ENCODE measurements at regions not wholly inside any gene's neighbourhood (a gene's known extent, or its start where the extent isn't known, plus 50 kb on each side); places are given as distances from the start of the nearest gene placed in this dataset.
"Not testable (repeated sequence)": the region's sequence is repeated elsewhere in the genome, so short reads cannot be mapped to it uniquely, and the experiment has no call there.

DNA sequence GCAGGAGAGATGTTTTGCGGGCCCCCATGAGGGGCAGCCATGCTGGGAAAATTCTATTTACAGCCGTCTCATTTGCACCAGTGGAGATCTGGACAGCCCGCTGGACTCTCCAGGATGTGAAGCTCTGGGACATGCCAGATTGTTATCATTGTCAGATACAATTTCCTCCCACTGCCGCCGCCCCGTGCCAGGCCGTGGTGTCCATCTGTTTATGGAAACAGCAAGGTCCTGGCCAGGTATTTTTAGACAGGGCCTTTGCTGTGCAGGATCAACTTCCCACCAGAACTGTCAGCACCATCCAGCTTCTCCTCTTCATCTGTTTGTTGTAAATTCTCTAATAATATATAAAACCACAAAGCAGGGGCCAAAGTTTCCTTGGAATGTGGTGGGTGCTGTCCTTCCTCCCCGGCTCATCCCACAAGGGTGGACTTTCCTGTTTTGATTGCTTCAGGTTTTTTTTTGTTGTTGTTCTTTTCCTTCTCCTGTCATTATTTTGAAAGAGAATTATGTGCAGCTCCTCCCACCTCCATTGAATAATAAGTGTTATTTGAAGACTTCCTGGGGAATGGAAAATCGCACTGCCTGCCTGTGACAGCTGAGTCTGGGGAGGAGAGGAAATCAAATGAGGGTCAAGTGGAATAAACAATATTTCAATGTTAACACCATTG is 398.1 kb downstream of the TNS1 start:
- no peak for DNase-seq (ENCODE audit: extremely low read depth, low read depth, low spot score)

DNA sequence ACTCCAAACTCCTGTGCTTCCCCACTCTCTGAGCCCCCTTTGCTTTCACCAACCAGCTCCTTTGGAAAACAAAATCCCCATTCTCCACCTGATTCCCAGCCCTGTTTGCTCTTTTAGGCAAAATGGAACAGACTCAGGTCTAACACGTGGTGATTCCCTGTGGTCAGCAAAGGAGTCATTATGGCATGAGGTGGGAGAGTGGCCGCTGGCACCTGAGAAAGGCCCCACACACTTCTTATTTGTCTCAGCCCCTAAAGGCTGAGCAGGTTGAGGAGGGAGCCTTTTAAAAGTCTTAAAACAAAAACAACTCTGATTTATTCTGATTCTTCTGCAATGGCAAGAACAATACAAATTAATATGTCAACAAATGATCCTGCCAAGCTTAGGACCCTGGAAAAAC is 401.2 kb downstream of the TNS1 start:
- DNase-seq (ENCODE audit: extremely low read depth, low read depth, low spot score) = no peak

DNA sequence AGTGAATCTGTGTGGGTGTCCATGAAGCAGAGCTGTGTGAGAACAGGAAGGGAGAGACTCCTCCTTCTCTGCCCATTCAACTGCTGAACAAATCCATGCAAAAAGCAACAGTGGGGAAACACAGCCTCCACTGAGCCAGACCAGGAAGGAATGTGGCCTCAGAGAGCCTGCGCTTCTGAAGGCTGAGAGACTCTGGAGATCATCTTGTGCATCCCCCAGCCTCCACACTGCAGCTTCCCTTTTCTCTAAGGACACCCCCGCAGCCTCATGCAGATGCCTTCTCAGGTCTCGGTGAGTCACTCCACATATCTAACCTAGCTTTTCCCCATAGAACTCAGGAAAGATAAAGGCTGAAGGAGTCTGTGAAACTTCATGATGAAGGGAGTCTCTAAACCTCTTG is 402.9 kb downstream of the TNS1 start:
- no peak for DNase-seq (ENCODE audit: extremely low read depth, low read depth, low spot score)

DNA sequence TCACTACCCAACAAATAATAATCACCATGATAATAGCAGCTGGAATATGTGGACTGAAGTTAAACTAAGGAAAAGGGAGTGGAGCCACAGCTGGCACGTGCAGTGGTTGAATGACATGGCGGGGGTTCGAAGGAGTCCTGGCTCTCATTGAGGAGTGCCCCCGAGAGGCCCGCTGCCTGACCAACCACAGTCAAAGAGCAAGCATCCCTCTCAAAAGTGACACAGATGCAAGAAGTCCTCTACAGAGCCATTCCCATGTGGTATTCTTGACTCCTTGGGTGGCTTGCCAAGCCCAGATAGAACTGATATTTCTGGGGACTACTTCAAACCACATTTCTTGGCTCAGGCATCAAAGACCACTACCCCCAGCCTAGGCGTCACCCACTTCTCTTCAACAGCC is 405.1 kb downstream of the TNS1 start:
- no peak for DNase-seq (ENCODE audit: extremely low read depth, low read depth, low spot score)

- no peak for DNase-seq (ENCODE audit: extremely low read depth, low read depth, low spot score)
These were observed 405.6 kb downstream of the TNS1 start for GRCh38 chr2:217597145-217597544.

DNA sequence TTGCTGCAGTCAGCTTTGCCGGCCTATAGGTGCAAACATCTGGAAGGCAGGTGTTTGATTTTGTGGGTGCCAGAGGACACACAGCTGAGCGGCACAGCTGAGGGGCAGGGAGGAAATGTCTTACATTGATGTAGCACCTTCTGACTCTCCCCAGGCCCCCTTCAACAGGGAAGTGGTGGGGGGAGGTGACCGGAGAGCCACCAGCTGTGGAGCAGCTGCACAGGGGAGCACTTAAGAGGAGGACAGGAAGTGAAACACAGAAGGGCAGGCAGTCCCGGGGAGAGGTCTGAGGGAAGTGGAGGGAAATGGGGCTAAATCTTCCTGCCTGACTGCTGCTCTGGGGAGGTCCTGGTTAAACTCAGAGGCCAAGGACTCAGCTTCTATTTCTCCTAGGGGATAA is 409.1 kb downstream of the TNS1 start:
- DNase-seq (ENCODE audit: extremely low read depth, low read depth, low spot score) = no peak

- no peak for DNase-seq (ENCODE audit: extremely low read depth, low read depth, low spot score)
These were observed 414.5 kb downstream of the TNS1 start for GRCh38 chr2:217588266-217588665.

- no peak for DNase-seq (ENCODE audit: extremely low read depth, low read depth, low spot score)
These were observed 417.4 kb downstream of the TNS1 start for GRCh38 chr2:217585362-217585761.

DNA sequence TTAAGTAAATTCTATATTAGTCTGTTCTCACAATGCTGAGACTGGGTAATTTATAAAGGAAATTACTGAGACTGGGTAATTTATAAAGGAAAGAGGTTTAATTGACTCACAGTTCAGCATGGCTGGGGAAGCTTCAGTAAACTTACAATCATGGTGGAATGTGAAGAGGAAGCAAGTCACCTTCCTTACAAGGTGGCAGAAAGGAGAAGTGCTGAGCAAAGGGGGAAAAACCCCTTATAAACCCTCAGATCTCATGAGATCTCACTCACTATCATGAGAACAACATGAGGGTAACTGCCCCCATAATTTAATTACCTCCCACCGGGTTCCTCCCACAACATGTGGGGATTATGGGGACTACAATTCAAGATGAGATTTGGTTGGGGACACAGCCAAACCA is 422.4 kb downstream of the TNS1 start:
- DNase-seq (ENCODE audit: extremely low read depth, low read depth, low spot score) = not testable (repeated sequence)

GRCh38 chr2:217573571-217573970 is 429.2 kb downstream of the TNS1 start:
- no peak for DNase-seq (ENCODE audit: extremely low read depth, low read depth, low spot score)

- no peak for DNase-seq (ENCODE audit: extremely low read depth, low read depth, low spot score)
These were observed 432.4 kb downstream of the TNS1 start for GRCh38 chr2:217570394-217570793.

DNA sequence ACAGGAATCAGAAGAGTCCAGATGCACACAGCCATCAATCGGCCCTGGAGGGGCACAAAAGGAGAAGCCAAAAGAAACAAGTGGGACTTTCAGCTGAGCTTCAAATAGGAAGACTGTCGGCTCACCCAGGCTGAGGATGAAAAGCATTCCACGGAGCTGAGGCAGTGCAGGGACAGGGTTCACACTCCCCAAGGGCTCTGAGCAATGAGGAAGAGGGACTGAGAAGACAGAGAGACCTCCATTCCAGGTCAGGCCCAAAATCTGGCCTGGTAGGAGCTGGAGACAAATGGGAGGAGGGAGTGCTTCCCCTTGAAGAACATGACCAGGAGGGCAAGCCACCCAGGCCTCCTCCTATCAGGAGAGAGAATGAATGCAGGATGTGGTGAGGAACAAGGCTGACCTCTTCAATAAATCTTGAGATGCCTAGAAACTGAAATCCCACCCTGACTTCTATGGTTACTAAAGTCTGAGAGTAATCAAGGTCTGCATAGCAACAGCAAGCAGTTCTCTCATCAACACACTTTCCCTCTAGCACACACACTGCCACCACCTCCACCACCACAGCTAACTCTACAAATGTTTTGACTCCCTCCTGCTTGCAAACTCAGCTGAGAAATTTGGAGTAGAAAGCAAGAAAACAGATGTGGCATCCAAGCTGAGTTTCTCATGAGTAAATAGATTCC is 434.4 kb downstream of the TNS1 start:
- DNase-seq (ENCODE audit: extremely low read depth, low read depth, low spot score) = no peak

- no peak for DNase-seq (ENCODE audit: extremely low read depth, low read depth, low spot score)
These were observed 439.2 kb downstream of the TNS1 start for GRCh38 chr2:217563565-217563964.

DNA sequence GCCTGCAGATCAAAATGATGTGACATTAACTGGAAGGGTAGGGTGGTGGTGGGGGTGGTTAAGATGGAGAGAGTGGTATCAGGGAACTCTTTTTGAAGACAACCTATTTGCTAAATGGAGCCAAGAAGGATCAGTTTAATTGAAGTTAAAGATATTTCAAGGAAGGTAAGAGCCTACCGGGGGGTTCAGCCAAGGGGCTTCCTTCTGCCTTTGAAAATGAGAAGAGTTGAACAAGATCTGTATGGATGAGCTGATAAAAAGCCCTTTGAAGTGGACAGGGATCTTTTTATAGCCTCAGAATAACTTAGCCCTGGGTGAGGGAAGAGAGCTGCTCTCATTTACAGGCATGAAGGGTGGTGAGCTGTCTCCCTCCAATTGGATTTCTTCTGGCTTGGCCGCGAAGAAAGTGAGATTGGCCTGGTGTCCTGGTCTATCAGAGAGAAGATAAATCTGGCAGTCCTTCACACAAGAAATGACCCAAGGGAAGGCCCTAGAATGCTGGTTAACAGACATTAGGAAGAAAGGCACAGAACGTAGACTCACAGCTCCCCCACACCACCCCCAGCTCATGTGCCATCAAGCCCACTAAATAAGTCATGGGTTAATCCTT is 439.8 kb downstream of the TNS1 start:
- no peak for DNase-seq (ENCODE audit: extremely low read depth, low read depth, low spot score)

DNA sequence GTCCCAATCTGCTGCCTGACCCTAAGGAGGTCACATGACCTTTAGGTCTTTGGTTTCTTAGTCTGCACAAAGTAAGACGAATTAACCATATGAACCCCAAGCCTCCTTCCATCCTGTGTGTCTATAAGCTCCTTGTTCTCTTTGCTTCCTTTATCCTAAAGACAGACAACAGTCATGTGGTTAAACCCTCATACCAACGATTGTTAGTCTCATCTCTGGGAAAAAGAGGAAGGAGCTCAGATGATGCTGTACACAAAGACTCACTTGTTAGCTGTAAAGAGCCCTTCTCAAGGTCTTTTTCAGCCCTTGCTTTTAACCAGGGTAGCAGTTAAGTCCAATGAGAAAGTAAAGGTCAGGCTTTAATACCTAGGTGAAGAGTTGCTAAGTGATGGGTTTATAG is 443.7 kb downstream of the TNS1 start:
- DNase-seq (ENCODE audit: extremely low read depth, low read depth, low spot score) = no peak

- no peak for DNase-seq (ENCODE audit: extremely low read depth, low read depth, low spot score)
These were observed 447.5 kb downstream of the TNS1 start for GRCh38 chr2:217555081-217555876.

DNA sequence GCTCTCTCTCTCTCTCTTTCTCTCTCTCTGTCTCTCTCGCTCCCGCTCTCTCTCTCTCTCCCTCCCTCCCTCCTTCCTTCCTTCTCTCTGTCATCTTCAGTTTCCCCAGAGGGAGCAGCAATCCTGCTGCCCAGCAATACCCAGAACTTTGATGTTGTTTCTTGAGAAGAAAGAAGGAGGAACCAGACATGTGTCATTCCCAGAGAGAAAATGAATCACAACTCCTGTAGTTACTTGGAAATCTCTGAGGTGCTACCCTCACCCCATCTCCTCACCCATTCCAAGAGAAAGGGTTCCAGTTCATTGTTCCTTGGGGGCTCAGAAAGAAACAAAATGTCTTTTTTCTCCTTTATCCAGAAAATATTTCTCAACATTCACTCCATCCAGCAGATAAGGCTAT is 449.1 kb downstream of the TNS1 start:
- no peak for DNase-seq (ENCODE audit: extremely low read depth, low read depth, low spot score)

- no peak for DNase-seq (ENCODE audit: extremely low read depth, low read depth, low spot score)
These were observed 449.6 kb downstream of the TNS1 start for GRCh38 chr2:217553202-217553601.

DNA sequence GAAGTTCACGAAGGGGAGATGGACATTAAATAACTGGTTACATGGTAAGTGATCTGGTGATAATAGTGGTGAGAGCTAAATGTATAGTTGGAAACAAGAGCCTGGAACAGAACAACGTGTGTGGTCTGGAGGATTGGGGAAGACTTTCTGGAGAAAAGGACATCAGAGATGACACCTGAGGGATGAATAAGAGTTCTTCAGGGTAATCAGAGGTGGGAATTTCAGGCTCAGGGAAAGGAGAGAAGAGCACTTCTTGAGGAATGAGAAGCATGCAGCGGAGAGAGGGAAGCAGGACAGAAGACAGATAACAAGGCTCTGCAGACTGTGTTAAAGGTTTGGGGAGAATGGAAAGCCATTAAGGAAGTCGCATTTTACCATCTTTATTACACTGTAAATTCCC is 450.7 kb downstream of the TNS1 start:
- no peak for DNase-seq (ENCODE audit: extremely low read depth, low read depth, low spot score)

GRCh38 chr2:217551252-217551899 is 451.4 kb downstream of the TNS1 start:
- no peak for DNase-seq (ENCODE audit: extremely low read depth, low read depth, low spot score)

- no peak for DNase-seq (ENCODE audit: extremely low read depth, low read depth, low spot score)
These were observed 463.7 kb downstream of the TNS1 start for GRCh38 chr2:217539126-217539525.
